Peyer's patch (tissue), 4 donors: ENCODE measurements at regions not wholly inside any gene's neighbourhood (a gene's known extent, or its start where the extent isn't known, plus 50 kb on each side); places are given as distances from the start of the nearest gene placed in this dataset.

Source experiments
- POLR2A ChIP-seq, 2 donors: fragments of 450-650 bp; IDR thresholded peaks; one replicate each; pipeline ENCODE4 v1.5.1; 2017; ENCODE audit warnings: antibody characterized with exemption in 2 of 2, mild to moderate bottlenecking in 2 of 2, moderate library complexity in 2 of 2
- TF ChIP-seq, protein P1 (sequence below), 6 experiments: fragments of 450-650 bp in 4 of 6; fragments of 200-600 bp in 2 of 6; sonication (generic) in 1 of 6; IDR thresholded peaks; one replicate each; pipeline ENCODE4 v1.5.1; 2017 to 2019; ENCODE audit warnings: antibody characterized with exemption in 6 of 6, mild to moderate bottlenecking in 3 of 6, moderate library complexity in 1 of 6

DNA sequence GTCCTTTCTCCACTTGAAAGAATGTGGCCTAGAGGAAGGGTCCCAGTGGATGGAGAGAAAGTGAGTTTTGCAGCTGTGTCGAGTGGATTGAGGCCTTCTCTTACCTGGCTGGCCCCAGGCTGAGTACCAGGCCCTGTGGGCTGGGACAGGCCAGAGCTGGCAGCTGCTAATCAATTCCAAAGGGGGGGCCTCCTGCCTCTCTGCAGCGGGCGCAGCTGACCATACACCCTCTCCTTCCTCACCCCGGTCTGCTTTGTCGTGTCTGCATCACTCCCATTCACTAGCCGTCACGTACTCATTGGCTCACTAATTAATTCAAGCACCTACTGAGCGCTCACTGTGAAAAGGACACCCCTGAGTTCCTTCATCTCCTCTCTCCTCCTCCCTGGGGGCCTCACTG, 58.4 kb upstream of the PITX1 start:
- TF ChIP-seq, protein P1, sequence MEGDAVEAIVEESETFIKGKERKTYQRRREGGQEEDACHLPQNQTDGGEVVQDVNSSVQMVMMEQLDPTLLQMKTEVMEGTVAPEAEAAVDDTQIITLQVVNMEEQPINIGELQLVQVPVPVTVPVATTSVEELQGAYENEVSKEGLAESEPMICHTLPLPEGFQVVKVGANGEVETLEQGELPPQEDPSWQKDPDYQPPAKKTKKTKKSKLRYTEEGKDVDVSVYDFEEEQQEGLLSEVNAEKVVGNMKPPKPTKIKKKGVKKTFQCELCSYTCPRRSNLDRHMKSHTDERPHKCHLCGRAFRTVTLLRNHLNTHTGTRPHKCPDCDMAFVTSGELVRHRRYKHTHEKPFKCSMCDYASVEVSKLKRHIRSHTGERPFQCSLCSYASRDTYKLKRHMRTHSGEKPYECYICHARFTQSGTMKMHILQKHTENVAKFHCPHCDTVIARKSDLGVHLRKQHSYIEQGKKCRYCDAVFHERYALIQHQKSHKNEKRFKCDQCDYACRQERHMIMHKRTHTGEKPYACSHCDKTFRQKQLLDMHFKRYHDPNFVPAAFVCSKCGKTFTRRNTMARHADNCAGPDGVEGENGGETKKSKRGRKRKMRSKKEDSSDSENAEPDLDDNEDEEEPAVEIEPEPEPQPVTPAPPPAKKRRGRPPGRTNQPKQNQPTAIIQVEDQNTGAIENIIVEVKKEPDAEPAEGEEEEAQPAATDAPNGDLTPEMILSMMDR (IDR thresholded peaks at IDR 0.05), result no peak
- no peak for TF ChIP-seq POLR2A (IDR thresholded peaks at IDR 0.05)
